ENCODE measurements at regions not wholly inside any gene's neighbourhood (a gene's known extent, or its start where the extent isn't known, plus 50 kb on each side); places are given as distances from the start of the nearest gene placed in this dataset.
A peak's percentile ranks its signal among the peaks of the same experiment; 100 is the strongest.
"Not testable (repeated sequence)": the region's sequence is repeated elsewhere in the genome, so short reads cannot be mapped to it uniquely, and the experiment has no call there.

DNA sequence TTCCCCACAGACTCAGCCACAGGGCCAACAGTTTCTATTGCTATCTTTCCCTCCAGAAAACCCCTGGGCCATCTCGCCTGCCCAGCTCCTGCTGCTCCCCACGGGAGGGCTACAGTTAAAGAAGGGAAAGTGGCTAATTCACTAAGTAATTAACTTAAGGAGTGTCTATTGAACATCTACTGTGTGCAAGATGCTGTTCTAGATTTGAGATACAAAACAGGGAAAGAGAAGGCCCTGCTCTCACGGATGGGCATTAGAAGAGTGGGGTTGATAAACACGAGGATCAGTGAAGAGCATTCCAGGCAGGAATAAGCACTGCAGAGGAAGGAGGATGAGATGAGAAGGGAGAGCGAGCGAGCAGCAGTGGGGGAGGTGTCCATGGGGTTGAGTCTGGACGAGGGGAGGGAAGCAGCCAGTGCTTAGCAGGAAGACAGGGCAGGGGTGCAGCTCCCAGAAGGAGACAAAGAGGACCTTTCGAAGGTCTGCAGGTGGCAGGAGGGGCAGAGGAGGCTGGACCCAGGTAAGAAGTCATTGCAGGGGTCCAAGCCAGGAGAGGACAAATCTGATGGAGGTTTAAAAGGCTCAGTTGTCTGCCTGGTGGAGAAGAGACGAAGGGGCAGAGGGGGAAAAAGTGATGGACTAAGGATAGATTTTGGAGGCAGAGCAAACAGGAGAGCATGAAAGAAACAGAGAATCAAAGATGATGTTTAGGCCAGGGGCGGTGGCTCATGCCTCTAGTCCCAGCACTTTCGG, 64.7 kb downstream of the KLF15 start:
- DNase-seq = no peak

DNA sequence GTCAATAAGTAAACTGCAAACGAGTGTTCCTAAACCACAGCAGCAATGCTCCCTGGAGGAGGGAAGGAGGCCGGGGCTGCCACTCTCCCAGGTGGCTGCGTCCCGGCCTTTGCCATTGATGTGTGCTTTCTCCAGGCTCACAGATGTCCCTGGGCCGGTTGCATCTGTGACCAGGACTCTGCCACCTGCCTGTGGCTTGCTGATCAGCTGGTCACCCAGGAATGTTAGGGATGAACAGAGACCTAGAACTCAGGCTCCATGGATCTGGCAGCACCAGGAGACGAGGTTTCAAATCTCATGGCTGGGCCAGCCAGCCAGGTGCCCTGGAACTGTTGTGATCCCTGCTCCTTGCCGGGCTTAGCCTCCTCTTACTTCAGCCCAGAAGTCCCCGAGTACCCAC, 65.7 kb downstream of the KLF15 start:
- no peak for DNase-seq

DNA sequence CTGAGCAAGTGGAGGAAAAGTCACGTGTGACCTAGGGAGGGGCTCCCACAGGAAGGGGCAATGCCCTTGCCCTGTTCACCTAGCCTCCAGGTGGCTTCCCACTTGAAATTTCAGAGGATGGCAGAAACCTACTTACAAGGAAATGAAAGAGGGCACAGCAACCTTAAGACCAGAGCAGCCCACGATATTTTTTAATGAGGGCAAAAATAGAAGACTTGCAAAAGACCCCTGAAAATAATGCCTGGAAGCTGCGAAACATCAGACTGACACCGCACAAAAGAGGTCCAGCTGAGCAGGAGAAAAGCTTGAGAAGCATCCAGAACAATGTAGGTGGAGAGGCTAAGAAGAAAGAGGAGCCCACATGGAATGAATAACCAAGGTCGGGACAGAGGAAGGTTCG, 66.1 kb downstream of the KLF15 start:
- DNase-seq = no peak

DNA sequence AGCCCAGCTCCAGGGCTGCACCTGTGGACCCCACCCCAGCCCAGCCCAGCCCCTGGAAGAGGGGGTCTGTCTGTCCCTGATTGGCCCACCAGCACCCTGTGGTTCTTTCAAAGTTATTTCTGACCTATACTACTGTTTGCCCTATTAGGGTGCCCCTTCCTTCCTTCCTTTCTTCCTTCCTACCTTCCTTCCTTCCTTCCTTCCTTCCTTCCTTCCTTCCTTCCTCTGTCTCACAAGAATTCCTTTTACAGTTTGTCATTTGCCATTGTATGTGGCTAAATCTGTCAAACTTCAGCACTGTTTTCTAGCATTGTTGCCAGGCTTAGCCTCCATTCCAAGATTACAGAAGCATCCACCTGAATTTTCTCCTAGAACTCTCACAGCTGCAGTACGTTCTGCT, 66.9 kb downstream of the KLF15 start:
- DNase-seq = no peak

DNA sequence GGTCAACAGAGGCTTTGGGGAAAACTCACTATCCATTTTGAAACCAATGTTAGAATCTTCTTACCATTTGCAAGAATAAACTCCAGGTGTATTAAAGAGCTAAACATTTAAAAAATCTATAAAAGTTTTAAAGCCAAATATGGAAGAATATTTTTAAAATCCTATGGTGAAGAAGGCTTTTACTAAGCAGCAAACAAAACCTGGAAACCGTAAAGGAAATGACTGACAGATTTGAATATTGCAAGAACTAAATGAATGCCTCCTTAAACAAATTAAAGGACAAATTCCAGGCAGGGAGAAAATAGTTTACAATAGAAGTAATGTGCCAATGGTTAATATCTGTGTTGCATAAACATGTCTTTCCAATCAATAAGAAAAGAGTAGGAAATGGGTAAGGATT, 68.1 kb downstream of the KLF15 start:
- no peak for DNase-seq

DNA sequence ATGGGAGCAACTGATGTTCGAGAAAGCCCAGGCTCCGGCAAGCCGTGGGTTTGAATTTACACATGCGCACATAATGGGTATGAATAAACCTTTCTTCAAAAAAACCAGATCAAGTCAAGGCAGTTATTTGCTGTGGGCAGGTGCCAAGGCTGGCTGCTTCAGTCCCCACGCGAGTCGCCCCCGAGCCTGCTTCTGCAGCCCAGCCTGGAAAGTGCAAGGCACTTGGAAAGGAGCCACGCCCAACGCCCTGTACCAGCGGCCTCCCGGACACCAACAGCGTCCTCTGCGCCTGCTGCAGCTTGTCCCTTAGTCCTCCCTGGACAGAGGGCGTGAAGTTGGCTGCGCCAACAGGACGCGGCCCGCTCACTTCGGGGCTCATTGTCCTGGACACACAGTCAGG, 68.9 kb downstream of the KLF15 start:
- DNase-seq = no peak

DNA sequence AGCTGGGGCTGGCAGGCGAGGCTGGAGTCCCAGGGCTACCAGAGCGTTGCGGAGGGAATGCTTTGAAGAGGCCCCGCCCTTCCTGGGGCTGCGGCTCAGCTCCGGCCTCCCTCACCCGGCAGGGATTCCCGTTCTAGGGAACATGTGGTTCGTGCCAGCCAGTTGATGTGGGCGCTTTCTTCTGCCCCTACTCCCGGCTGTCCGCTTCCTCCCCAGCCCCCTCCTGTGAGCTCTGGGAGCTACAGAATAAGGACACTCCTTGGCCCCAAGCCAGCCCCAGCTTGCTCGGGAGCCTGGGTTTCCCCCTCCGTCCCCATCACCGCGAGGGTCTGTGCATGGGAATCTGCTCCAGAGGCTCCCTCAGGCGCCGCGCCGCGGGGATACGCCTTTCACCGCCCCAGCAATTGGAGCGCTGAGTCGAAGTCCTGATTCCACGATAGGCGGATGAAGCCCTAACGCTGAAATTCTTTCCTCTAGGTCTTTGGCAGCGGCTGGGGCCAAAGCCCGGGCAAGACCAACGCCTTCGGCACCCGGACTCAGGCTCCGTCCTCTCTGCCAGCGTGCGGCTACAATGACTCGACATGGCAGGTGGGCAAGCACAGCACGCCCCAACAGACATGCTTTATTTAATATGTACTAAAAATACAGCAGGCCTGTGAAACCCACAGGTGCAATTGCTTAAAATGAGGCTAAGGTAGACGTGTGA, 69.5 kb downstream of the KLF15 start:
- DNase-seq = no peak

DNA sequence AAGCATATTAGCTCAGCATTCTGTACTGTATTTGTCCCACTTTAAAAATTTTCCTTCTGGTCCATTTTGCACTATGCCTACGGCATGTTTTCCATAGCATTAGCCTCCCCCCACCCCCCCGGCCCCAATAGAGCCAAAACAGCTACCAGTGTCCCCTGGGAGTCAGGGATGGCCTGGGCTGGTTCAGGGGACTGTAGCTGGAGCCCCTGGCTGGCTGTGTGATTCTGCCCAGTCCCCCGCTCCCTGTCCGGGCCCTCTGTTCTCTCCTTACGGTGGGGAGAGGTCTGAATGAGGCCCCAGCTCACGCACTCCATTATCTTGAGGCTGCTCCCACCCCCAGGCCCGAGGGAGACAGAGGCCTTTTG, 70.1 kb downstream of the KLF15 start:
- DNase-seq = no peak

DNA sequence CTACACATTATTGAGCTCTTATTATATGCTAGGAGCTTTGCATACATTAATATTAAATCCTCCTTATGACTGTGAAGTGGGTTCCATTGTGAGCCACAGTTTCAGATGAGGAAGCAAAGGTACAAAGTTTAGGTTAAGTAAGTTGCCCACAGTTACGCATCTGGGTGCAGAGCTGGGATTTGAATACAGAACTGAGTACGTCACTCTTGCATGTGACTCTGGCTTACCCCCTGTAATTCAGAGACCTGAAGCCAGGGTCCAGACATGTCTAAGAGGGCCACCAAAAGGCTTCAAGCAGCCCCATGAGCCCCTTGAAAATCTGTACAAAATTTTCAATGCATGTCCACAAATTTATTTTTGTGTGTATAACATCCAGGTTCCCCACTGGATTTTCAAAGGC, 71.8 kb downstream of the KLF15 start:
- DNase-seq = no peak

DNA sequence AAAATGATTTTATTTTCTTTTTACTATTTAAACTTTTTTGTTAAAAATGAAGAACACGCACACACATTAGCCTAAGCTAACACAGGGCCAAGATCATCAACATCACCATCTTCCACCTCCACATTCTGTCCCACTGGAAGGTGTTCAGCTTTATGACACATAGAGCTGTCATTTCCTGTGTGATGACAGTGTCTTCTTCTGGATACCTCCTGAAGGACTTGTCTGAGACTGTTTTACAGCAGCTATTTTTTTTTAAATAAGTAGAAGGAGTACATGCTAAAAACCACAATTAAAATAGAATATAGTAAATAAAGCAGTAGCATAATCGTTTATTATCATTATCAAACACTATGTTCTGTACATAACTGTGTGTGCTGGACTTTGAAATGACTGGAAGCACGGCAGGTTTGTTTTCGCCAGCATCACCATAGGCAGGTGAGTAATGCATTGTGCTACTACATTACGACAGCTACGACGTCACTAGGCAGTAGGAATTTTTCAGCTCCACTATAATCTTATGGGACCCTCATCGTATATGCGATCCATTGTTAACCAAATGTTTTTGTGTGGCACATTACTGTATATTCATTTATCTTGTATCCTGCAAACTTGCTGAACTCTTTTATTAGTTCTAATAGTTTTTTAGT, 72.8 kb downstream of the KLF15 start:
- no peak for DNase-seq

DNA sequence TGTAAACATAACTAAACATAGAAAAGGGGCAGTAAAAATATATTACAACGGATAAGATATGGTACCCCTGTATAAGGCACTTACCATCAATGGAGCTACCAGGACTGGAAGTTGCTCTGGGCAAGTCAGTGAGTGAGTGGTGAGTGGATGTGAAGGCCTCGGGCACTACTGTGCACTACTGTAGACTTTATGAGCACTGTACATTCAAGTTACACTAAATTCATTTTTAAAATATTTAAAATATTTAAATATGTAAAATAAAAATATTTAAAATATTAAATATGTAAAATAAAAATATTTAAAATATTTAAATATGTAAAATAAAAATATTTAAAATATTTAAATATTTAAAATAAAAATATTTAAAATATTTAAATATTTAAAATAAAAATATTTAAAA, 73.6 kb downstream of the KLF15 start:
- not testable (repeated sequence) for DNase-seq

DNA sequence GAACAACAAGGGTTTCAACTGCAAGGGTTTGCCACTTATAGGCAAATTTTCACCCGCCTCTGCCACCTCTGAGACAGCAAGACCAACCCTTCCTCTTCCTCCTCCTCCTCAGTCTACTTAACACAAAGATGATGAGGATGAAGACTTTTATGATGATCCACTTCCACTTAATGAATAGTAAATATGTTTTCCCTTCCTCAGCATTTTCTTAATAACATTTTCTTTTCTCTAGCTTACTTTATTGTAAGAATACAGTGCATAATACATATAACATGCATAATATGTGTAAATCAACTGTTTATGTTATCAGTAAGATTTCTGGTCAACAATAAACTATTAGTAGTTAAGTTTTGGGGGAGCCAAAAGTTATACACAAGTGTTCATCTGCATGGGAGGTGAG, 77.4 kb downstream of the KLF15 start:
- no peak for DNase-seq

DNA sequence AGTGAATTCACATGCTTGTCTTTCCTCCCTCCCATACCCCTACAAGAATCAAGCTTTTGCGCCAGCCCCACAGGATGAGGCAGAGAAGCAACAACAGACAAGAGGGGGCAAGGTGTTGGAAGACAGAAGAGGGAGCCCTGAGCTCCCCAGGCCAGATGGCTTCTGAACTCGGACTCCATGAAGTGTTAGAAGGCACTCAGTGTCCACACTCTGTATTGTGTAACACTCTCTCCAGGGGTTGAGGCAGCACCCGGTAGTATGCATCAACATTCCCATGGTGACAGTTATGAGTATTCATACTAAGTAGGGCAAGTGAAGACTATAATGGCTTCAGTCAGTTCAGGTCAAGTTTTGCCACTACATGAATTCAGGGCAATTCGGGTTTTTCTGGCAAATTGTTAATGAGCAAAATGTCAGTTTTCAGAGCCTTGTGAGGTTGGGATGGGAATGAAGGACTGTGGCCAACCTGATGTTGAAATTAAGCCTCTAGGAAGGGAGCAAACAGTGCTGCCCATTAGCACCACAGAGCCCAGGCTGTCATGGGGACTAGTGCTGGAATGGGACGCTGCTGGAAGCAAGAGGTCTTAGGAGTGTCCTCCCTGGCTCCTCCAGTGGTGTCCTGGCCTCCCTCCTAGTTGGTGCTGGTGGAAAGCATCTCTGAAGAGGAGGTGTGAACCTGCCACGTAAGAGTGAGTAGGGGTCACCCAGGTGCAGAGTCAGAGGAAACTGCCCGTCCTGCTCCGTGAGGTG, 79.4 kb downstream of the KLF15 start:
- no peak for DNase-seq

DNA sequence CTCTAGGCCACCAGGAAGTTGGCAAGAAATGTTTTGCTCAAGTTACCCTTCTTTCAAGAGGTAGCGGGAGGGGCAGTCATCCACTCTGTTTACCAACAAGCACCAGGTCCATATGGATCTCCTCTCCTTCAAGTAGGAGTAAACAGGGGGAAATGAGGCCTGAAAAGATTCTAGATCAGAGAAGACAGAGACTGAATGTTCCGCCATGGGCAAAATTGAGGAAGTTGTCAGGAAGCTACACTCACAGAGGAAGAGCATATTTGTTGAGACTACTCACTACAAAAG, 81.6 kb downstream of the KLF15 start:
- DNase-seq = no peak

DNA sequence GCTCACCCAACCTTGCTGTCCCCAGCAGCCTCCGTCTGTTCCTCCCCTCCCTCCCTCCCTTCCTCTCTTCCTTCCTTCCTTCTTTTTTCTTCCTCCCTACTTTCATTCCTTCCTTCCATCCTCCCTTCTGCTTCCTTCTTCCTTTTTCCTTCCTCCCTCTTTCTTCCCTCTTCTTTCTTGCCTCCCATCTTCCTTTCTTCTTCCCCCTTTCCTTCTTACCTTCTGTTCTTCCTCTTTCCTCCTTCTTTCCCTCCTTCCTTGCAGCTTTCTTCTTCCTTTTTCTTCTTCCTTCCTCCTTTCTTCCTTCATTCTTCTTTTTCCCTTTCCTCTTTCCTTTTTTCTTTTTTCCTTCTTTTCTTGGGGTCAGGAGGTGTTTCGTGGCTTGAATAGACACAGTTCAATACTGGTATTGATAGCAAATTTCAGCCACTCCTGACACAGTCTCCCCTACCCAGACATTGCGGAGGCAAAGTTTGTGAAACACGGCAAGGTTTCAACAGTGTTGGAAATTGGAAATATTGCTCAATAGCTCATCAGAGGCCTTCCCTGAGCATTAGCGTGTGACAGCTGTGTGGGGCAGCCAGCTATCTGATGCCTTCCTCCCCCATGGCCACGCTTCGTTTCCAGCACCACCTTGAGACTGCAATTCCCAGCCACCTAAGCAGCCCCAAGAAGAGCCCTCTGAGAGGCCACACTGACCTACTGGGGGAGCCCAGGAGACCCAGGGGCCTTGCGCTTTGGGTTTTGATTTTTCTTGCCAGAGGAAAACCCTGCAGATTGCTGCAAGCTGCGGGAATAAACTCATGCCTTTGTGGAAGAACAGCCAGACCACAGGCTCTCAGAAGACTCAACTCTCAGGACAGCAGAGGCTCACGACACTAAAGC, 82.2 kb downstream of the KLF15 start:
- no peak for DNase-seq

DNA sequence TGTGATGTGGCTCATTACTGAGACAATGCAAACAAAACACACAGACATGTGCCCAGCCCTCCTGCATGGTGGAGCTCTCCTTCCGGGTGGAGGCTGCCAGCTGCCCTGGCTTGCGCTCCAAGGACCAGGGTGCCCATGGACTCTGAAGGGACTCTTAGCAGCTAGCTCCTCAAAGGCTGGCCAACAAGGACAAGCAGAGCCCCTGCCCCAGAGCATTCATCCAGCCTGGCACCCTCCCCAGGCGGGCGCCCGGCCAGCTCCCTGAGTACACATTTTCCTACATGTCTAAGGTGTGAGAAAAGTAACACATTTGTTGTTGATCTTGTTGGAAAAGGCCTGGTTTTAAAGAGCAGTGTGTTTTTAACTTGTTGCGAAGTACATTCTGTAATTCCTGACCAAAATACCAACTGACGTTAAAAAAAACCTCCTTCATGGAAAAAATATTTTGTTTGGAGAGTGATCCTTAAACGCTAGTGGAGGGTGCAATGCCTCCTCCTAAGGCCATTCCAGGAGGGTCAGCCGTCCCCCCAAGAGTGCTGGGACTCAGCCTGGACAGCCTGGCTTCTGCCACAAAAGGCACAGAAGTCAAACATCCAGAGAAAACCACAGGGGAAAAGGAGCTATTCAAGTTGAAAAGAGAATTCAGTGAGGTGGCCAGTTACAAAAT, 86.9 kb downstream of the KLF15 start:
- no peak for DNase-seq

DNA sequence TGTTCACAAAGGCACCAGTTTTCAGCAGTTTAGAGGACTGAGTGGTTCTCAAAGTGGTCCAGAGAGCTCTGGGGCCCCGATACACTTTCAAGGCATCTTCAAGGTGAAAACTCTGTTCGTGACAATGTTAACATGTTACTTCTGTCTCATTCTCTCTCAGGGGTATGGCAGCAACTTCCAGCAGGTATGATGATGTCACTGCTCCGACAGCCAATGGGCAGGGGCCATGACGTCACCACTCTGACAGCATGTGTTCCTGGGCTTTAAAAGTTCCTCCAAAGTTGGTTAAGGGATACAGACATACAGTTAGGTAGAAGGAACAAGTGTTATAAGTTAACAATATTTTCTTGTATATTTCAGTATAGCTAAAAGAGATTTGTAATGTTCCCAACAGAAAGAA, 87.9 kb downstream of the KLF15 start:
- DNase-seq = no peak

DNA sequence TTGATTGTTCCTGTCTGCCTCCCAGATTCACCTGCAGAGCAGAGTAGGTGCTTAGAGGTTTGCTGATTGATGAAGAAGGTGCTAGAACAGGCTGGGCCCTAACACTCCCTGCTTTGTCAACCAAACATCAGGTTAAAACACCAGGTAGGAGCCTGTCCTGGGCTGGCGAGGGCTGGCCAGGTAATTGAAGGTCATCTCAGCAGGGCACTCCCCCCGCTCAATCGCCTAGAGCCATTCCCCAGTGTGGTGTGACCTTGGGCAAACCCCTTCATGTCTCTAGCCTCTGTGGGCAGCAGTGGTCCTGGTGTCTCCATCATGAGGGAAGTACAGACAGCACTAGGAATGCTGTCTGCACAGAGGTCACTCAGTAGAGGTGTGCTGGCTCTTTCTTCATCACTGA, 88.3 kb downstream of the KLF15 start:
- DNase-seq = no peak

DNA sequence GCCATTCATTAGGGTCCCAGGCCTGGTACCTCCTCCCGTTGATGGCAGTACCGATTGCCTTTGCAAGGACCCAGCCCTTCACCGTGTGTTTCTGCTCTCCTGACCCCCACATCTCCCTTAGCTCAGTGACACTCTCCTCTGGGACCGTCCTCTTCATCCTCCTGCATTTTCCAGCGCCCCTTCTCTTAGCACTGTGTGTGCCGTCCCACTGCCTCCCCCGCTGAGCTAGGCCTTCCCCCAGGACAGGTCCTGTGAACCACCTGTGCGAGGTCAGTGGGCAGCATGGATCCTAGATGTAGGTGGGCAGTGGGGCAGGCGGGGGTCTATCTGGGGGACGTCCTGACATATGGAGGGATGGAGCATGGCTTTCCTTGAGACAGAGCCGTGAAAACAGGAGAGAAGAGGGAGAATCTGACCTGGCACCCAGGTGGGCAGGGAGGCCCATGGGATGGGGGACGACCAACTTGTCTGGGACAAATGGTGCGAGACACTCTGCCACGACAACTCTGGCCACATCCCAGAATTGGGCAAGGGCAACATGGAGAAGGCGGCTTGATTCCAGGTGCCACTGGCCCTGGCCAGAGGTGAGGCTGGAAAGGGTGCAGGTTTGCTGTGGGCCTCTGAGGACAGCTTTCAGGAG, 87.7 kb upstream of the ALDH1L1 start:
- no peak for DNase-seq

DNA sequence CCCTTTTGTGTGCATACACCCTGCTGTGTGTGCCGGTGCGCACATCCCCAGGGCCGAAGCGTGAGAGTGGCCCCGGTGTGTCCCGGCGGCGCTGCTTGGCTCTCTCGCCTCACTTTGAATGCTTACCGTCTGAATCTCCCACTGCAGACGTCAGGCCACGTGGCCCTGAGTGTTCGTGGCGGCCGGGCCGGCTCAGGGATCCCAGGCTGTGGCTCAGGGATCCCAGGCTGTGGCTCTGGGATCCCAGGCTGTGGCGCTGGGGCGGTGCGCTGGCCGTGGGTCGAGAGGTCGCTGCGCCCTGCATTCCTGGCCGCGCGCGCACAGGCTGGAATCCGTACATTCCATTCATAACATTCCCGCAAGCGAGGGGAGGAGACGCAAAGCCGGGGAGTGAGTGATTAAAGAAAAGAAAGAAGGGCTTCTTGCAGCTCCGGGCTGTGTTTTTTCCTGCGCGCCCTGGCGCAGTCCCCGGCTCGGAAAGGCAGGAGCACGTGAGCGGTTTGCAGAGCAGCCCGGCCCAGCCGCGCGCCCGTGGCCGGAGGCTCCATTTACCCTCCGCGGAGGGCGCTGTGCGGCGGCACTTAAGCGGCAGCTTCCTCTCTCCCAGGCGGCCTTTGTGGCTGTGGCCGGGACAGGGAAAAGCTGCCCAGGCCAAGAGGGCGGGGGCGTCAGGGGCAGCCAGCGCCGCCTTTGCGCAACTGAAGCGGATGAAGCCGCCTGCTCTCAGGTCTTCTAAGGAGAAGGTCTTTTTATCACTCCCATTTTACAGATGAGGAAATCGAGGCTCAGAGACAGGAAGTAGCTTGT, 87.0 kb upstream of the ALDH1L1 start:
- peak; percentile 15 for DNase-seq

DNA sequence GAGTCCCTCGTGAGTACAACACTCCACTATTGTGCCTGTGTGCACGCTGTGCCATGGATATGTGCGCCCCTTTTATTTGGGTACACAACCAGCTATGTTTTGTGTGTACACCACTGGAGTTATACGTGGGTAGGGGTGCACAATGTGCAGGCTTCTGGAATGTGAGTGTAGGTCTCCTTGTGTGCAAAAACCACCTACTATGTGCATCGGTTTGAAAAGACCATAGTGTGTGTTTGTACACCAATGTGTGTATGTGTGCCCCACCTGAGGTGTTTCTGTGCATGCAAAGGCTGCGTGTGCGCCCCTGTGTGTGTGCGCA, 86.4 kb upstream of the ALDH1L1 start:
- DNase-seq = no peak

Measured in hematopoietic multipotent progenitor cell treated with erythropoietin and hydrocortisone succinate and interleukin-3 and kit ligand, for 6 days (in vitro differentiated cells).